IPS-15b (cell line): ENCODE measurements at regions not wholly inside any gene's neighbourhood (a gene's known extent, or its start where the extent isn't known, plus 50 kb on each side); places are given as distances from the start of the nearest gene placed in this dataset.
"Not testable (repeated sequence)": the region's sequence is repeated elsewhere in the genome, so short reads cannot be mapped to it uniquely, and the experiment has no call there.

ENCODE experiments used
- H3K27me3 ChIP-seq: one replicate; pipeline ENCODE4 v1.6.1; 2013; ENCODE audit warnings: low read length; ENCODE audit not compliant: control insufficient read depth, insufficient read depth
- H3K36me3 ChIP-seq: one replicate; pipeline ENCODE4 v1.6.1; 2013; ENCODE audit warnings: low read length; ENCODE audit not compliant: control insufficient read depth, insufficient read depth
- H3K4me1 ChIP-seq: one replicate; pipeline ENCODE4 v1.6.1; 2013; ENCODE audit warnings: mild to moderate bottlenecking, low read length; ENCODE audit not compliant: control insufficient read depth, insufficient read depth
- H3K4me3 ChIP-seq: one replicate; pipeline ENCODE4 v1.5.1; 2013; ENCODE audit warnings: low read depth, low read length
- H3K9ac ChIP-seq: one replicate; pipeline ENCODE4 v1.6.1; 2013; ENCODE audit warnings: low read depth, mild to moderate bottlenecking, low read length
- H3K9me3 ChIP-seq: one replicate; pipeline ENCODE4 v1.6.1; 2013; ENCODE audit warnings: mild to moderate bottlenecking, low read length; ENCODE audit not compliant: control insufficient read depth, insufficient read depth

DNA sequence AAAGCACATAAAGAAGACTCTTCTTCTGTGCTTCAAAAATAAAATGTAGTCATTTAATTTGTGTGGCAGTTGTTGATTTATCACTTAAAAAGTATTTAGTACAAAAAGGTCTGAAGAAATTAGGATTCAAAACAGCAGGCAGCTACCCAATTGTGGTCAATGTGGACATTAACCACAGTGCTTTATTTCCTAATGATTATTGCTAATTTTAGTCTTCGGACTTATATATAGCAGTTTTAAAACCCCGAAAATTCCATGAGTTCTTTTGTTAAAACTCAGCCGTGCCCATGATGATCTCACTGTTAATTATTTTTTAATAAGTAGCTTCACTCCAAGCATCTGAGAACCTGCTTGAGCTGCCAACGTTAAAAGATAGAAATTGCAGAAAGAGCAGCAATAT is 594.3 kb downstream of the STK39 start:
- no peaks in the 10 kb centered on the region for H3K27me3 ChIP-seq
- H3K9ac ChIP-seq = no peak overlapping the region
- H3K4me1 ChIP-seq = no peaks in the 10 kb centered on the region
- H3K36me3 ChIP-seq = no peaks in the 10 kb centered on the region
- no peak overlapping the region for H3K4me3 ChIP-seq
- no peaks in the 10 kb centered on the region for H3K9me3 ChIP-seq

DNA sequence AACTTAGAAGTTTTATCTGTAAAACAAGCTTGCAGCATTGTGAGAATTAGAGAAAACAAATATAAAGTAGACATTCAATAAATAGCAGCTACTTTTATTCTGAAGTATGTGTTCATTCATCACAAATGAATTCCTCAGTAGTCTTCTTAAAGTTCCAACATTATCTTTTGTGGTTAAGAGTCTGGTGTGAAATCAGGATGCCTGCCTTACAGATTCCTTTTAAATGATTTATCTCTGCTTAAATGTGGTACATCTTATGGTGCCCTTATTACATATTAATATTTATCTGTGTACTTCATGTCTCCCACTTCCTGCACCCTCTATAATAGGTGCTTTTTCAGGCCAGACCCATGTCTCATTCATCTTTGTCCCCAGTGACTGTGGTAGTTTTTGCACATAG is 595.0 kb downstream of the STK39 start:
- Histone ChIP-seq H3K9ac (no peak overlapping the region), H3K36me3 (no peaks in the 10 kb centered on the region), H3K9me3 (no peaks in the 10 kb centered on the region), H3K4me1 (no peaks in the 10 kb centered on the region), H3K27me3 (no peaks in the 10 kb centered on the region), H3K4me3 (no peak overlapping the region)

DNA sequence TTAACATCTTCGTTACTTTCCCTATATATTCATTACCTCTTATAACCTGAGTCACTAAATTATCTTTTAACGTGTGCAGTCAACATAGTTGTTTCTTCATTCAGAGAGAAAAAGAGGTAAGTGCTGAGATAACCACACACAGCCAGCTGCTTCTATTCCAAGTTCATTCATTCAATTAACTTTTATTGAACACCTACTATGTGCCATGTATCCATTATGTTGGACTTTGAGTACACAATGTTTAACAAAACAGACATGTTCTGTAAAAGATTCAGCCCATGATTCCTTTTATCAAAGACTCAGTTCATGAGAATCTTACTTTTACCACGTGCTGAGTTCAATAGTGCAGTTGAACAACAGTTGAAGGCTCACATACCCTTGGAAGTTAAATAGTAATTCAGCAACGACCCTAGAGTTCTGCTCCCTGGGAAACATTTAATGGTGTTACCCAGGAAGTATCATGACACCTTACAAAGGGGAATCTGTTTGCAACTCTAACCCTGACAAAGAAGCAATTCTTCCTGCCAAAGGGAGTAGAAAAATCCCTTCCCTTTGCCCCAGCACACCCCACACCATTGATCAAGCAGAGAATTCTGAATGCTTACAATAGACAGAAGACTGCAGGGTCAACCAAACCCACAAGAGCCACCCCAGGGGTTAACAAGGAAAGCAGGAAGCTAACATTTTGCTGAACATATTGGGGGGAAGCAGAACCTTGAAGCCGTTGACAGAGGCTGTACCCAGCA is 595.8 kb downstream of the STK39 start:
- Histone ChIP-seq H3K4me3 (no peak overlapping the region), H3K9me3 (no peaks in the 10 kb centered on the region), H3K4me1 (no peaks in the 10 kb centered on the region), H3K27me3 (no peaks in the 10 kb centered on the region), H3K36me3 (no peaks in the 10 kb centered on the region), H3K9ac (no peak overlapping the region)

DNA sequence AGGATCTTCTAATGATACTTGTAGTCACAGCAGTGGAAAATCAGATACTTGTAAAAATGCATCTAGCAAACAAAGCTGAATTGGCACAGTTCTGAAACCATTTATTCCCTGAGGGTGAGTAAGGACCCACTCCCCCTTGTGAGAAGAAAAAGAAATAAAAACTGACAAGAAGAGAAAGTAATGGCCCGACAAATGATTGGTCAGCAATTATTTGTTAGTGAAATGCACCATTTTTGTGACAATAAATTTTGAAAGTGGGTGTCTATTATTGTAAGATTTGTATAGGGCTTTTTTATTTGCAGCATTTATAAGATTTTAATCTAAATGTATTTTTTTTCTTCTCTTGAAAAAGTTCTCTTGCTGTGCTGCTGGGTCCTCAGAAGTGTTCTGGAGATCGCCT is 600.8 kb downstream of the STK39 start:
- no peak overlapping the region for H3K4me3 ChIP-seq
- no peak overlapping the region for H3K9ac ChIP-seq
- H3K27me3 ChIP-seq = no peaks in the 10 kb centered on the region
- no peaks in the 10 kb centered on the region for H3K36me3 ChIP-seq
- no peaks in the 10 kb centered on the region for H3K4me1 ChIP-seq
- no peaks in the 10 kb centered on the region for H3K9me3 ChIP-seq

DNA sequence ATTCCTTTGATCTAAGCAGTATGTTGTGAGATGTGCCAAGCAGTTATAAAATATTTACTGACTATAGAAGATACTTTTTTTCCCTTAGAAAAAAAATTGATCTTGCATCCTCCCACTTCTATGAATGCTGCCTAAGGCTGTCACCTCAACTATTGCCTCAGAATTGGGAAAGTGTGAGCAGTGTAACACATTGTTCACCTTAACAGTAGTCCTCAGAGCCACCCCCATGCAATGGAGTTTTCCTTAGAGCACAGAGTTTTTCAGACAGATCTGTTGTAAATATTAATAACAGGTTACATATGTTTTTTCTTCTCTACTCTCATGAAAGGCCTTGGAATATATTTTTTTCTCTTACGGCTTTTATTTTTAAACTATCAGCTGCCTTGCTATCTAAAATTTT is 607.3 kb downstream of the STK39 start:
- Histone ChIP-seq H3K4me3 (no peak overlapping the region), H3K36me3 (no peaks in the 10 kb centered on the region), H3K9me3 (no peaks in the 10 kb centered on the region), H3K9ac (no peak overlapping the region), H3K27me3 (no peaks in the 10 kb centered on the region), H3K4me1 (no peaks in the 10 kb centered on the region)

DNA sequence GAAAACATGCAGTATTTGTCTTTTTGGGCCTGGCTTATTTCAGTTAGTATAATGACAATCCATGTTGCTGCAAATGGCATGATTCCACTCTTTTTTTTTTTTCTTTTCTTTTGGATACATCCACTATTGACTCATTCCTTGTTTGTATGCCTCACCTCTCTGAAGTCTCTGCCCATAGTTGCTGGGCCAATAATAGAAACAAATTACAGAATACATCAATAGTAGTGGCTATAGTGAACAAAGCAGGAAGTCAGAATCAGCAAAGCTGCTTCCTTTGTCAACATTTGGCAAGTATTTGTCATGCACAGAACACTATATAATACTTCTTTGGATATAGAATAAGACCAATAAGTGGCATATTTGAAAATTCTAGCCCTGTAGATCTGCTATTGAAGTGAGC is 609.7 kb downstream of the STK39 start:
- Histone ChIP-seq H3K27me3 (no peaks in the 10 kb centered on the region), H3K36me3 (no peaks in the 10 kb centered on the region), H3K9me3 (no peaks in the 10 kb centered on the region), H3K4me1 (no peaks in the 10 kb centered on the region), H3K9ac (no peak overlapping the region), H3K4me3 (no peak overlapping the region)

DNA sequence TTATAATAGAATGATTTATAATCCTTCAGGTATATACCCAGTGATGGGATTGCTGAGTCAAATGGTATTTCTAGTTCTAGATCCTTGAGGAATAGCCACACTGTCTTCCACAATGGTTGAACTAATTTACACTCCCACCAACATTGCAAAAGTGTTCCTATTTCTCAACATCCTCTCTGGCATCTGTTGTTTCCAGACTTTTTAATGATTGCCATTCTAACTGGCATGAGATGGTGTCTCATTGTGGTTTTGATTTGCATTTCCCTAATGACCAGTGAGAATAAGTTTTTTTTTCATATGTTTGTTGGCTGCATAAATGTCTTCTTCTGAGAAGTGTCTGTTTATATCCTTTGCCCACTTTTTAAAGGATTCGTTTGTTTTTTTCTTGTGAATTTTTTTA is 615.1 kb downstream of the STK39 start:
- H3K4me3 ChIP-seq, H3K36me3 ChIP-seq, H3K9ac ChIP-seq, H3K9me3 ChIP-seq, H3K27me3 ChIP-seq, H3K4me1 ChIP-seq: not testable (repeated sequence)

DNA sequence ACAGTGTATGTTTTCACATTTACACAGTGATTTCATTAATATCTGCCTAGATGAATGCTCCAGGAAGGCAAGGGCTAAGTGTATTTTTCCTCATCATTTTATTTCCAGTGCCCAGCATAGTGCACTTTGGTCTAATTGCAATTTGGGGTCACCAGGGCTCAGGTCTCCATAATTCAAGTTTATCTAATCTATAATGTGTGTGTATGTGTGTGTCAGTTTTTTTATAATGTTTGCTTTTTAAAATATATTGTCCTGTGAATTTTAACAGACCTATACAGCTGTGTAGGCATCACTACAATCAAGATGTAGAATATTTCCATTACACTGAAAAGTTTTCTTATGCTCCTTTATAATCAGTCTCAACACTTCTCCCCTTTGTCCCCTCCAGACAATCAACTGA is 620.4 kb downstream of the STK39 start:
- H3K27me3 ChIP-seq = no peaks in the 10 kb centered on the region
- H3K9me3 ChIP-seq = no peaks in the 10 kb centered on the region
- H3K36me3 ChIP-seq = no peaks in the 10 kb centered on the region
- no peaks in the 10 kb centered on the region for H3K4me1 ChIP-seq
- no peak overlapping the region for H3K4me3 ChIP-seq
- H3K9ac ChIP-seq = no peak overlapping the region

DNA sequence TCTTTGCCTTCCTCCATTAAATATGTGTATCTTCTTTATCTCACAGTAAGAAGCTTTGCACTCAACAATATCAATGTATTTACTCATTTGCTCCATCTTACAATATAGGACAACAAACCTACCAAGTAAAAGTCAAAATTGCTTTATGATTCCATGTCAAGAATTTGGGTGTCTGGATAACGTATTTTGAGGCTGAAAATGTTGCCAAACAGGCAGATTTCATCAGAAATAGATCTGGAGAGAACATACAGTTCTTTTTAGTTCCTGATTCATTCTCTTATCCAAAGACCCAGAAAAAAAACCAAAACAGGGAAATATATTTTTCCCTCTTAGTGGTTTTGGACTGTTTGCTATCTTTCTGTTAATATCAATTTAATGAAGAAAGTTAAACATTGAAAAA is 621.1 kb downstream of the STK39 start:
- no peaks in the 10 kb centered on the region for H3K4me1 ChIP-seq
- no peak overlapping the region for H3K4me3 ChIP-seq
- no peaks in the 10 kb centered on the region for H3K27me3 ChIP-seq
- H3K9ac ChIP-seq = no peak overlapping the region
- no peaks in the 10 kb centered on the region for H3K36me3 ChIP-seq
- no peaks in the 10 kb centered on the region for H3K9me3 ChIP-seq

DNA sequence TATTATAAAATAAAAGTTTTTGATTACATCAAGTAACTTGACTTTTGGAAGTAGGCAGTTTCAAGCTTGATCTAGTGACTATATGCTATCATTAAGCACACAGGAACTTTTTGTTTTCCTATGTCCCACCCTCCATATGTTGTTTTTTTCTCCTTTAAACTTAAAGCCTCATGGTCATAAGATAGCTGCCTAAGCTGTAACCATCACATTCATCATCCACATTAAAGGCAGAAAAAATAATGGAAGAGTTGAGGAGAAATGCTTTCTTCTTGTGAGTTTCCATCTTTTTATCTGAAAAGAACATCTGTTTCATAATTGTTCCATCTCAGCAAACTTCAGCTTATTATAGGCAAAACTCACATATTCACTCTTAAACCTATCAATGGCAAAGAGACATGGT is 630.4 kb downstream of the STK39 start:
- H3K9me3 ChIP-seq = no peaks in the 10 kb centered on the region
- no peaks in the 10 kb centered on the region for H3K4me1 ChIP-seq
- no peak overlapping the region for H3K9ac ChIP-seq
- H3K4me3 ChIP-seq = no peak overlapping the region
- no peaks in the 10 kb centered on the region for H3K36me3 ChIP-seq
- H3K27me3 ChIP-seq = no peaks in the 10 kb centered on the region

DNA sequence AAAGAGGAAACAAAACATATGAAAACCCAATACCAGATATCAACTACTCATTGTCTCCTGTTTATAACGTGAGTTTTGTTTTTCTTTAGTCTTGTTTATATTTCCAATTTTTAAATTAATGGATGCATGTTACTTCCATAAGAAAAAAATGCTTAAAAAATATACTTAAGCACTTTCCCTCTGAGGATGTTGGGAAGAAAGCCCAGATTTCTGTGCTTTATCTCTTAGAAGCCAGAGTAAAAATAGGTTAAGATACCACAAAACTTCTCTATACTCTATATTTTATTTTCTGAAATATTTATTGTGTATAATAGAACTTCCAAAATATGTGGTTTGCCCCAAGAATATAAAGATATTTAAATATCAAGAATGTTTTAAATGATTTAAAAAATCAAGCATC is 633.9 kb downstream of the STK39 start:
- Histone ChIP-seq H3K9me3 (no peaks in the 10 kb centered on the region), H3K4me1 (no peaks in the 10 kb centered on the region), H3K27me3 (no peaks in the 10 kb centered on the region), H3K4me3 (no peak overlapping the region), H3K9ac (no peak overlapping the region), H3K36me3 (no peaks in the 10 kb centered on the region)

DNA sequence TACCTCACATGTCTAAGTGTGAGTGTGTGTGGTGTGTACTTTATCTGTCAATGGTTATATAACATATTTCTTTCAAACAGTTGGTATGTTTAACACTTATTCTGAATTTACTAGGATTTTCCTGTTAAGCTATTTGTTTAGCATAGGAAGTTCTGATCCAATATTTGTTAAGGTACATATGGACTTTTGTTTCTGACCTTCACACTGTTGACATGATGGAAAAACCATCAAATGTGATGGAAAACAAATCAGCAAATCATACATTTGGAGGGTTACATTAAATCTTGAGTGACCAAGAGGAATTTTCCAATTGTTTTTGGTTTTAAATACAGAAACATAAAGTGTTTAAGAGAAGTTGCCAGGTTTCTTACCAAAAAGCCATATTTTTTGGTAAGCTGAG is 638.9 kb downstream of the STK39 start:
- no peaks in the 10 kb centered on the region for H3K9me3 ChIP-seq
- no peak overlapping the region for H3K4me3 ChIP-seq

More for the DNA sequence above, 638.9 kb downstream of the STK39 start:
- H3K36me3 ChIP-seq = no peaks in the 10 kb centered on the region
- H3K27me3 ChIP-seq = no peaks in the 10 kb centered on the region
- H3K4me1 ChIP-seq = no peaks in the 10 kb centered on the region
- no peak overlapping the region for H3K9ac ChIP-seq
